Endodermal cell (in vitro differentiated cells): ENCODE measurements at regions not wholly inside any gene's neighbourhood (a gene's known extent, or its start where the extent isn't known, plus 50 kb on each side); places are given as distances from the start of the nearest gene placed in this dataset.

ENCODE experiments used
- DNase-seq: peaks from one replicate; pipeline ENCODE4 v3.0.0-alpha.2; 2017
- H3K27ac ChIP-seq: 2 replicates; pipeline ENCODE4 v1.5.1; 2013; ENCODE audit warnings: mild to moderate bottlenecking, low read depth, low read length, moderate library complexity
- H3K27me3 ChIP-seq: 2 replicates; pipeline ENCODE4 v1.6.1; 2013; ENCODE audit warnings: mild to moderate bottlenecking, low read length, moderate library complexity; ENCODE audit not compliant: insufficient read depth, control insufficient read depth, poor library complexity, severe bottlenecking
- H3K36me3 ChIP-seq: 2 replicates; pipeline ENCODE4 v1.7.0; 2013; ENCODE audit warnings: mild to moderate bottlenecking, low read length, moderate library complexity; ENCODE audit not compliant: control insufficient read depth, insufficient read depth
- H3K4me1 ChIP-seq: one replicate; pipeline ENCODE4 v1.7.0; 2013; ENCODE audit warnings: low read length; ENCODE audit not compliant: control insufficient read depth, insufficient read depth
- H3K4me3 ChIP-seq: 2 replicates; pipeline ENCODE4 v1.5.1; 2013; ENCODE audit warnings: mild to moderate bottlenecking, low read length, moderate library complexity
- H3K9ac ChIP-seq: 2 replicates; pipeline ENCODE4 v1.6.1; 2013; ENCODE audit warnings: mild to moderate bottlenecking, low read length, moderate library complexity; ENCODE audit not compliant: poor library complexity, severe bottlenecking; ENCODE audit errors: extremely low read depth
- H3K9me3 ChIP-seq: 2 replicates; pipeline ENCODE4 v1.6.1; 2013; ENCODE audit warnings: mild to moderate bottlenecking, low read length, moderate library complexity; ENCODE audit not compliant: control insufficient read depth
- H3K27ac Mint-ChIP-seq: 2 replicates; pipeline ENCODE4 v1.8.0; 2020; ENCODE audit warnings: mixed read lengths
- H3K27me3 Mint-ChIP-seq: 2 replicates; pipeline ENCODE4 v1.8.0; 2021; ENCODE audit warnings: mild to moderate bottlenecking, mixed read lengths; ENCODE audit not compliant: insufficient read depth
- H3K36me3 Mint-ChIP-seq: 2 replicates; pipeline ENCODE4 v1.8.0; 2020; ENCODE audit warnings: low read depth, mixed read lengths
- H3K4me1 Mint-ChIP-seq: 2 replicates; pipeline ENCODE4 v1.8.0; 2020; ENCODE audit warnings: mixed read lengths
- H3K4me3 Mint-ChIP-seq: 2 replicates; pipeline ENCODE4 v1.8.0; 2020; ENCODE audit warnings: mild to moderate bottlenecking, moderate library complexity, mixed read lengths
- H3K9me3 Mint-ChIP-seq: 2 replicates; pipeline ENCODE4 v1.8.0; 2020; ENCODE audit warnings: mild to moderate bottlenecking, mixed read lengths
- WGBS, 2 experiments: methylation state at CpG; one replicate each; pipeline versions ENCODE4 v1.1.5 to v1.1.7; 2013; ENCODE audit warnings: missing lambda C conversion rate in 2 of 2, mixed read lengths in 1 of 2; ENCODE audit not compliant: insufficient coverage in 1 of 2, insufficient read length in 1 of 2; 5-methylcytosine and 5-hydroxymethylcytosine counted together
- TF ChIP-seq, protein P1 (sequence below): fragments of 200-600 bp; sonication (generic); conservative IDR thresholded peaks from 2 replicates; pipeline ENCODE4 v1.5.0; 2021; ENCODE audit warnings: antibody characterized with exemption, mild to moderate bottlenecking

GRCh38 chr11:104736502-104736901 is 161.8 kb downstream of the CASP12 start:
- TF ChIP-seq, protein P1, sequence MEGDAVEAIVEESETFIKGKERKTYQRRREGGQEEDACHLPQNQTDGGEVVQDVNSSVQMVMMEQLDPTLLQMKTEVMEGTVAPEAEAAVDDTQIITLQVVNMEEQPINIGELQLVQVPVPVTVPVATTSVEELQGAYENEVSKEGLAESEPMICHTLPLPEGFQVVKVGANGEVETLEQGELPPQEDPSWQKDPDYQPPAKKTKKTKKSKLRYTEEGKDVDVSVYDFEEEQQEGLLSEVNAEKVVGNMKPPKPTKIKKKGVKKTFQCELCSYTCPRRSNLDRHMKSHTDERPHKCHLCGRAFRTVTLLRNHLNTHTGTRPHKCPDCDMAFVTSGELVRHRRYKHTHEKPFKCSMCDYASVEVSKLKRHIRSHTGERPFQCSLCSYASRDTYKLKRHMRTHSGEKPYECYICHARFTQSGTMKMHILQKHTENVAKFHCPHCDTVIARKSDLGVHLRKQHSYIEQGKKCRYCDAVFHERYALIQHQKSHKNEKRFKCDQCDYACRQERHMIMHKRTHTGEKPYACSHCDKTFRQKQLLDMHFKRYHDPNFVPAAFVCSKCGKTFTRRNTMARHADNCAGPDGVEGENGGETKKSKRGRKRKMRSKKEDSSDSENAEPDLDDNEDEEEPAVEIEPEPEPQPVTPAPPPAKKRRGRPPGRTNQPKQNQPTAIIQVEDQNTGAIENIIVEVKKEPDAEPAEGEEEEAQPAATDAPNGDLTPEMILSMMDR, result no peak
- Mint-ChIP-seq H3K27me3 (no peaks in the 10 kb centered on the region), H3K4me3 (no peak overlapping the region), H3K36me3 (no peaks in the 10 kb centered on the region), H3K27ac (no peak overlapping the region), H3K4me1 (peaks cover 3% of the 10 kb centered on the region), H3K9me3 (no peaks in the 10 kb centered on the region)
- DNase-seq, result no peak
- H3K27ac ChIP-seq, result no peak overlapping the region
- H3K36me3 ChIP-seq, result no peaks in the 10 kb centered on the region
- 78% methylated on average over 1 of the region's 2 CpGs; no CpG with 5 or more reads in 1 of the 2 experiments for WGBS, 2 experiments
- H3K4me1 ChIP-seq, result no peaks in the 10 kb centered on the region
- no peak overlapping the region for H3K9ac ChIP-seq
- H3K9me3 ChIP-seq, result no peaks in the 10 kb centered on the region
- no peak overlapping the region for H3K4me3 ChIP-seq
- H3K27me3 ChIP-seq, result no peaks in the 10 kb centered on the region

DNA sequence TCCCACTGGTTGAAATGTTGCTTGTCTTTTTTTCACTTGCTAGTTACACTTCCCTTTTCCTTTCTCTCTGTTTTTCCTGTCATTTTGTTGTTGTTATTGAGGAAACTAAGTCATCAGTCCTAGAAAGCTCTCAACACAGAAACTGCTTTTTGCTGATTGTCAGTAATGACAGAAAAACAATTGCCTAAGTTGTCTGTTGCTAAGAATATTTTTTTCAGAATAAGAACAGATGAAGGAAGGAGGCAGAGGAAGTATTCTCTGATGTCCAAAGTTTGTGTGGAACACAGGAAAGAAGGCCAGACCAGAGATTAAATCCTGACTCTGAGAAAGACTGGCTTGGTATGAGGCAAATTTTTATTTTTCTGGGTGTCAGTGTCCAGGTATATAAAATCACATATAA is 163.3 kb downstream of the CASP12 start:
- no peaks in the 10 kb centered on the region for H3K9me3 ChIP-seq
- no peaks in the 10 kb centered on the region for H3K36me3 ChIP-seq
- H3K4me3 ChIP-seq, result no peak overlapping the region
- H3K9me3 Mint-ChIP-seq, result no peaks in the 10 kb centered on the region
- DNase-seq, result no peak
- no peaks in the 10 kb centered on the region for H3K4me1 ChIP-seq
- no peak overlapping the region for H3K27ac ChIP-seq
- TF ChIP-seq, protein P1, result no peak
- H3K27me3 ChIP-seq, result no peaks in the 10 kb centered on the region
- H3K27ac Mint-ChIP-seq, result no peak overlapping the region
- peaks cover 3% of the 10 kb centered on the region for H3K4me1 Mint-ChIP-seq
- no peak overlapping the region for H3K4me3 Mint-ChIP-seq
- no peaks in the 10 kb centered on the region for H3K27me3 Mint-ChIP-seq
- H3K36me3 Mint-ChIP-seq, result no peaks in the 10 kb centered on the region
- no peak overlapping the region for H3K9ac ChIP-seq

DNA sequence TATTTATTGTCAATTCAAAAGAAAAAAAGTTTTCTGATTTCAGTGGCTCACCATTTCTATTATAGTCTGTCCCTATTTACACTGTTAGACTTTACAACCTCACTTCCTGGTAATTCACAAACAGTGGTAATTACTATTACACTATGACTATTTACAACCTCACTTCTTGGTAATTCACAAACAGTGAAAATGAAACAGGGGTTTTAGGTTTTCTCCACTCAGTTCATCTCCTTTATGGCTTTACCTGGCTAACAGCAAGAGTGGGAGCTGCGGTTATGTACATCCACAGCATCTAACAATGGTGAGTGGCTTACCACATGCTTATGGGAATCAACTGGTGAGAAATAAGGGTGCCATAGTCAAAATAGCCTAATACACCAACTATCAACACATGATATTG is 166.4 kb downstream of the CASP12 start:
- Mint-ChIP-seq H3K27me3 (no peaks in the 10 kb centered on the region), H3K4me3 (no peak overlapping the region)
- 93% methylated on average over 1 of the region's 1 CpG; no CpG with 5 or more reads in 1 of the 2 experiments for WGBS, 2 experiments

More for the DNA sequence above, 166.4 kb downstream of the CASP12 start:
- Histone ChIP-seq H3K4me1 (no peaks in the 10 kb centered on the region), H3K27ac (no peak overlapping the region), H3K9me3 (peaks cover 5% of the 10 kb centered on the region), H3K4me3 (no peak overlapping the region), H3K27me3 (no peaks in the 10 kb centered on the region), H3K36me3 (no peaks in the 10 kb centered on the region), H3K9ac (no peak overlapping the region)
- Mint-ChIP-seq H3K27ac (no peak overlapping the region), H3K36me3 (no peaks in the 10 kb centered on the region), H3K9me3 (peaks cover 2% of the 10 kb centered on the region), H3K4me1 (peaks cover 3% of the 10 kb centered on the region)
- TF ChIP-seq, protein P1, result no peak
- no peak for DNase-seq
